DMS79 (cell line): ENCODE measurements at regions not wholly inside any gene's neighbourhood (a gene's known extent, or its start where the extent isn't known, plus 50 kb on each side); places are given as distances from the start of the nearest gene placed in this dataset.
"Not testable (repeated sequence)": the region's sequence is repeated elsewhere in the genome, so short reads cannot be mapped to it uniquely, and the experiment has no call there.

Source experiments
- DNase-seq: peaks from one replicate; lab custom pipeline; 2025; lab: John Stamatoyannopoulos, UW

- peak; percentile 6 for DNase-seq
Observed at GRCh38 chr15:96181873-96182301, 148.6 kb upstream of the NR2F2 start.

- no peak for DNase-seq
Observed at GRCh38 chr15:96182736-96183513, 147.6 kb upstream of the NR2F2 start.

- no peak for DNase-seq
Observed at GRCh38 chr15:96183514-96183850, 147.0 kb upstream of the NR2F2 start.

GRCh38 chr15:96183867-96184266 lies 146.6 kb upstream of the NR2F2 start:
- DNase-seq = no peak

GRCh38 chr15:96184297-96184696 lies 146.2 kb upstream of the NR2F2 start:
- no peak for DNase-seq

DNA sequence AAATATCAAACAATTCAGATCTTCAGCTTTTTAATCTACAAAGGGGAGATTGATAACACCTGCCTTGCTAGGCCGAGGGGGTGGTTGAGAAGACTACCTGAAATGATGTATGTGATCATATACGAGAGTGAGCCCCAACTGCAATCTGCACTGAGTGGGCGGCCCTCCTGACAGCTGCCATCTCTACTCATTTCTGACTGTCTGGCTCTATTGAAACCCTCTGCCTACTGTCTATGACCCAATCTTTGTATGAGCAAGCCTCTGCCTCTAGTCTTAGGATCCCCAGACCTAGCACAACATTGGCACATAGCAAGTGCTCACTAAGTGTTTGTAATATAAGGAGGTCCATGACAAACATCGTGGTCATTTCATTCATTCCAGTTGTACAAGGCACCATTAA lies 144.4 kb upstream of the NR2F2 start:
- no peak for DNase-seq

DNA sequence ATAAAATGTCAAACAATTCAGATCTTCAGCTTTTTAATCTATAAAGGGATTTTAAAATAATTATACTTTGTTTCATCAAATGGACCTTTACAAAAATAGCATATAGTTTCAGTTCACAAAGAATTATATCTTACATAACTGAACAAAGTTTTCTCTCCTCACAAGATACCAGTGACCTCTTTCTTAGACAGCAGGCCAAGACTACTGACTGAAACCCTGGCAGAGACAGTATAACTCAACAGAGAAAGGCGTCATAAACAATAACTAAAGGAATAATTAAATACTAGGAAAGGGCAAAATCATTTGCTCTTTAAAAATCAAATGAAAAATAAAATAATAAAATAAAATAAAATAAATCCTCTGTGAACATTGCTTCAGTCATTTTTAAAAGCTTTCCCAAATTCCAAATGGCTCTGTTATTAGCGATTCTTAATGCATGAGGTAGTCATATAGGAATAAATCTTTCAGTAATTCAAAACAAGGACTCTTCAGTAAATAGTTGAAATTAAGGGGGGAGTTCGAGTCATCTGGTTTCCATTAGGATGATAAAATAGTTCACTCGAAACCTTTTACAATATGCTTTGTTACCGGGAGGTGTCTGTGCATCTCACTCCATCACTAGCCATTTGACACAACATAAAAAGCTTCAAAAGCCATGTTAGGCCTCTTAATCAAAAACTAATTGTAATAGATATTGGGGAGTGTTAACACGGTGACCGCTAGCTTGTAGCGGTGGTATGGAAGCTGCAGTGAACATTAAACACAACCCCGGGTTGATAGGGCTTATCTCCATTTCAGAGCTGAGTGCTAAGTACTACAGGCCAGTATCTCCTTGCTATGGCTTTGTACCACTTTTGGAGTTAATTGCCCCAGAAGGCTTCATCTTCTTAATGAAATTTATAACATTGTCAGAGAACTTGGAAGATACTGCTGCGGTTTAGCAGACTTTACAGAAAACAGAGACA lies 142.9 kb upstream of the NR2F2 start:
- DNase-seq = no peak

GRCh38 chr15:96197721-96198120 lies 132.8 kb upstream of the NR2F2 start:
- no peak for DNase-seq

GRCh38 chr15:96199111-96199510 lies 131.4 kb upstream of the NR2F2 start:
- DNase-seq = no peak

DNA sequence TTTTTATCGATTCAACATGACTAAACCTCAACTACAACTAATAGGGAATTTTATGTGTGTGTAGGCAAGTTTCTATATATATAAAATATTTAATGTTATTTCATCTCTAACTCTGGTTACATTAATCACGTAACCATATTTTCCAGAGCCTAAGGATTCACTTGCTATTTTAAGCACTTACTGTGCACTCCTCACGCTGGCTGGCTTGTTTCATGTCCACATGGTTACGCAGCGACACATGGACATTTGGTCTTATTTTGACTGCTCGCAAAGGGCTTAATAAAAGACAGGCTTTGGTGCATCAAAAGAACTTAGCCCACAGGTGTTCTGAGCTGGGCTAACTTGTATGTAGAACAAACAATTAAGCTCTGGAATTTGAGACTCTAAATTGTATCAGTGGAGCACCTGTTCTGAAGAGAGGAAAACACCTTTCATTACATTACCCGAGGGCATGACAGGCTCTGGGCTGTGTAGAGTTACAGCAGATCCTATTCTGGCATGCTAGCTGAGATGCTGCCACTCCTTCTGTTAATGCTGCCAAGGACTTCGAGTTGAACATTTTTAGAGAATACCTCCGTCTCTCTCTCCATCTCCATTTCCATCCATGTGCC lies 130.0 kb upstream of the NR2F2 start:
- no peak for DNase-seq

GRCh38 chr15:96201696-96202095 lies 128.8 kb upstream of the NR2F2 start:
- DNase-seq = no peak

DNA sequence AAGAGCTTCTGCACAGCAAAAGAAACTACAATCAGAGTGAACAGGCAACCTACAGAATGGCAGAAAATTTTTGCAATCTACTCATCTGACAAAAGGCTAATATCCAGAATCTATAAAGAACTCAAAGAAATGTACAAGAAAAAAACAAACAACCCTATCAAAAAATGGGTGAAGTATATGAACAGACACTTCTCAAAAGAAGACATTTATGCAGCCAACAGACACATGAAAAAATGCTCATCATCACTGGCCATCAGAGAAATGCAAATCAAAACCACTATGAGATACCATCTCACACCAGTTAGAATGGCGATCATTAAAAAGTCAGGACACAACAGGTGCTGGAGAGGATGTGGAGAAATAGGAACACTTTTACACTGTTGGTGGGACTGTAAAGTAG lies 124.9 kb upstream of the NR2F2 start:
- DNase-seq = not testable (repeated sequence)

GRCh38 chr15:96207377-96208006 lies 123.0 kb upstream of the NR2F2 start:
- no peak for DNase-seq

GRCh38 chr15:96209285-96209735 lies 121.2 kb upstream of the NR2F2 start:
- no peak for DNase-seq

DNA sequence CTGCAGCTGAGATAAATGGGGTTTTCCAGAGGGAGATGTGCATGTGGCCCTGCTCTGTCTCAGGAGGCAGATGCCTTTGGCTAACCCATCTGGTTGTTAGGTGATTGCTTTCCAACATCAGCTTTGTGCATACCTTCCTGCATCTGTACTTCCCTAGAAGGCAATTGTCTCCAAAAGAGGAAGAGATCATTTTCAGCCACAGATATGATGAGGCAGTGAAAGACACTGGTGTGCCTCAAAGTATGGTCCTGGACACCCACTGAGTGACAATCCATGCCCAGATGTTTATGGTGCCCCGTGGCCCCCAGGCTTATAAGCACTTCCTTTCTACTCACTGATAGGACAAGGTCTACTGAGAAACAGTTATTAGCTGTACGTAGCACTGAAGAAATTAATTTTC lies 117.5 kb upstream of the NR2F2 start:
- no peak for DNase-seq

- no peak for DNase-seq
Observed at GRCh38 chr15:96213896-96214295, 116.6 kb upstream of the NR2F2 start.

DNA sequence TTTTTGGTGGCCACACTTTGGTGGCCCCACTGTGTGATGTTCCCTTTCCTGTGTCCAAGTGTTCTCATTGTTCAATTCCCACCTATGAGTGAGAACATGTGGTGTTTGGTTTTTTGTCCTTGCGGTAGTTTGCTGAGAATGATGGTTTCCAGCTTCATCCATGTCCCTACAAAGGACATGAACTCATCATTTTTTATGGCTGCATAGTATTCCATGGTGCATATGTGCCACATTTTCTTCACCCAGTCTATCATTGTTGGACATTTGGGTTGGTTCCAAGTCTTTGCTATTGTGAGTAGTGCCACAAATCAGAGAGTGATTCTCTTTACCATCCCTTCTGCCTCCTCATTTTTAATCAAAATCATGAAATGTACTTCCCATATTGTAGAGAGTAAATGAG lies 114.0 kb upstream of the NR2F2 start:
- not testable (repeated sequence) for DNase-seq

GRCh38 chr15:96217983-96218382 lies 112.5 kb upstream of the NR2F2 start:
- DNase-seq = no peak

DNA sequence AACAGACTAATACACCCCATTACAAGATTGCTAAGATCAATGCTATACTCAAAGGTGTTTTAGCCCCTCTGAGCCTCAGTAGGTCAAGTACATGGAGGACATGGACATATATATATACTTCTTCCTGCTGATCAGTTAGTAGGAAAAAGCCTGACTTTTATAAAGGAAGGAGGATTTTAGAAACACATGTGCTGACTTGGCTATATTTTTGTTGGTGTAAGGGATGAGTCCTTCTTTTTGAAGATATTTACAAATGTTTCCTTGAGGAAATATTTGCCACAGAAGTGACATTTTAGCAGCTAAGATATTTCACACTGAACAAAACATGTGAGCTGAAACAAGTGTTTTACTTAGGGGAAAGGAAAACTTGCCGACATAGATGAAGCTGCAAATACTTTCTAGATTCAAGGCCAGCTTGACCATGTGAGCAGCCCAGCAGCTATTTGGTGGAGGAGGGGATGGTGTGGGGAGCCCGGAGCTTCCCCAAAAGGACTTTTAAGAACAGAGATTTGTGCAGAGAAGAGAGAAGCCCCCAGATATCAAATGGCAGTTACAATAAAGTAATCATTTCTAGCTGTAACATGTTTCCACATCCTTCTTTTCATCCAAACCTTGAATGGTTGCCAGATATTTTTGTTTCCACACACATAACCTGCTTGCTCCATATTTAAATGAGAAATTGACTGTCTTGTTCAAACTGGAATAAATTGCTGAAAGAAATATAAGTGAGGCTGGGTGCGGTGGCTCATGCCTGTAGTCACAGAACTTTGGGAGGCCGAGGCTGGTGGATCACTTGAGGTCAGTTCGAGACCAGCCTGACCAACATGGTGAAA lies 111.7 kb upstream of the NR2F2 start:
- no peak for DNase-seq

GRCh38 chr15:96219681-96220080 lies 110.8 kb upstream of the NR2F2 start:
- DNase-seq = no peak

- DNase-seq = no peak
Observed at GRCh38 chr15:96220657-96221056, 109.8 kb upstream of the NR2F2 start.
